MM.1S (cell line): ENCODE measurements at regions not wholly inside any gene's neighbourhood (a gene's known extent, or its start where the extent isn't known, plus 50 kb on each side); places are given as distances from the start of the nearest gene placed in this dataset.

Source experiments
- EZH2 ChIP-seq: fragments of 300-600 bp; sonication (generic); optimal IDR thresholded peaks from 2 replicates; pipeline ENCODE3; 2017; ENCODE audit warnings: low read depth, mild to moderate bottlenecking, antibody characterized with exemption, low read length, mixed read lengths
- EZH2phosphoT487 ChIP-seq: fragments of 300-600 bp; sonication (generic); IDR thresholded peaks from 2 replicates; pipeline ENCODE4 v1.6.1; 2018; ENCODE audit warnings: antibody characterized with exemption, low read length
- TF ChIP-seq, protein P1 (sequence below): fragments of 300-600 bp; sonication (generic); IDR thresholded peaks from 2 replicates; pipeline ENCODE4 v1.5.1; 2016; ENCODE audit warnings: antibody characterized with exemption, low read length, mixed read lengths

GRCh38 chr3:18137958-18138357, 287.2 kb downstream of the SATB1 start:
- TF ChIP-seq, protein P1, sequence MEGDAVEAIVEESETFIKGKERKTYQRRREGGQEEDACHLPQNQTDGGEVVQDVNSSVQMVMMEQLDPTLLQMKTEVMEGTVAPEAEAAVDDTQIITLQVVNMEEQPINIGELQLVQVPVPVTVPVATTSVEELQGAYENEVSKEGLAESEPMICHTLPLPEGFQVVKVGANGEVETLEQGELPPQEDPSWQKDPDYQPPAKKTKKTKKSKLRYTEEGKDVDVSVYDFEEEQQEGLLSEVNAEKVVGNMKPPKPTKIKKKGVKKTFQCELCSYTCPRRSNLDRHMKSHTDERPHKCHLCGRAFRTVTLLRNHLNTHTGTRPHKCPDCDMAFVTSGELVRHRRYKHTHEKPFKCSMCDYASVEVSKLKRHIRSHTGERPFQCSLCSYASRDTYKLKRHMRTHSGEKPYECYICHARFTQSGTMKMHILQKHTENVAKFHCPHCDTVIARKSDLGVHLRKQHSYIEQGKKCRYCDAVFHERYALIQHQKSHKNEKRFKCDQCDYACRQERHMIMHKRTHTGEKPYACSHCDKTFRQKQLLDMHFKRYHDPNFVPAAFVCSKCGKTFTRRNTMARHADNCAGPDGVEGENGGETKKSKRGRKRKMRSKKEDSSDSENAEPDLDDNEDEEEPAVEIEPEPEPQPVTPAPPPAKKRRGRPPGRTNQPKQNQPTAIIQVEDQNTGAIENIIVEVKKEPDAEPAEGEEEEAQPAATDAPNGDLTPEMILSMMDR, result no peak
- TF ChIP-seq EZH2 (no peak), EZH2phosphoT487 (no peak)
